Glutamatergic neuron (in vitro differentiated cells): ENCODE measurements at regions not wholly inside any gene's neighbourhood (a gene's known extent, or its start where the extent isn't known, plus 50 kb on each side); places are given as distances from the start of the nearest gene placed in this dataset.

ENCODE experiments used
- DNase-seq: peaks from one replicate; pipeline ENCODE4 v3.0.0; 2022
- H3K27ac Mint-ChIP-seq: one replicate; pipeline ENCODE4 v1.8.0; 2020; ENCODE audit warnings: mild to moderate bottlenecking, mixed read lengths, inconsistent platforms; ENCODE audit not compliant: unreplicated experiment
- H3K27me3 Mint-ChIP-seq: one replicate; pipeline ENCODE4 v1.8.0; 2020; ENCODE audit warnings: mild to moderate bottlenecking, moderate library complexity, mixed read lengths, inconsistent platforms; ENCODE audit not compliant: unreplicated experiment
- H3K36me3 Mint-ChIP-seq: one replicate; pipeline ENCODE4 v1.8.0; 2020; ENCODE audit warnings: mild to moderate bottlenecking, mixed read lengths, inconsistent platforms; ENCODE audit not compliant: unreplicated experiment
- H3K4me1 Mint-ChIP-seq: one replicate; pipeline ENCODE4 v1.8.0; 2020; ENCODE audit warnings: mild to moderate bottlenecking, low read depth, mixed read lengths, inconsistent platforms; ENCODE audit not compliant: unreplicated experiment
- H3K4me3 Mint-ChIP-seq: one replicate; pipeline ENCODE4 v1.8.0; 2020; ENCODE audit warnings: mild to moderate bottlenecking, mixed read lengths, inconsistent platforms; ENCODE audit not compliant: unreplicated experiment
- H3K9me3 Mint-ChIP-seq: one replicate; pipeline ENCODE4 v1.8.0; 2020; ENCODE audit warnings: mild to moderate bottlenecking, moderate library complexity, mixed read lengths, inconsistent platforms; ENCODE audit not compliant: unreplicated experiment
- TF ChIP-seq, protein P1 (sequence below): fragments of 200-600 bp; sonication (generic); IDR thresholded peaks from one replicate; pipeline ENCODE4 v1.5.0; 2021; ENCODE audit not compliant: partially characterized antibody, unreplicated experiment

DNA sequence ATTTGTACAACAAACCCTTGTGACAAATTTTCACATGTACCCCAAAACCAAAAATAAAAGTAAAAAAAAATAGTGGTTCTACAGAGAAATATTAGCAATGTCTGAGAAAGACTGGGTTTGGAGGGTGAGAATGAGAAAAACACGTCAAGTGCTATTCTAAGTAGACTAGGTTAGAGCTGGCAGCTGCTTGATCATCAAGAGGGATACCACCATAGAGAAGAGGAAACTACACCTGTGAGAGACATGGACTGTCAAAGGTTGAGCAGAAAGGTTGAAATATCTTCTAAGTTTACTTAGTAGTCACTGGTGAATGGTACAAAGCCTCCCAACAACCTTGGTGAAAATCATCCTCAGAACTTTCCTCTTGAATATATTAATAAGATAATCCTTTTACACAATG is 126.9 kb upstream of the ITGA4 start:
- Mint-ChIP-seq H3K9me3 (peaks cover 3% of the 10 kb centered on the region), H3K27me3 (no peaks in the 10 kb centered on the region), H3K36me3 (peaks cover 4% of the 10 kb centered on the region), H3K4me3 (no peak overlapping the region), H3K27ac (no peak overlapping the region), H3K4me1 (no peaks in the 10 kb centered on the region)
- TF ChIP-seq, protein P1, sequence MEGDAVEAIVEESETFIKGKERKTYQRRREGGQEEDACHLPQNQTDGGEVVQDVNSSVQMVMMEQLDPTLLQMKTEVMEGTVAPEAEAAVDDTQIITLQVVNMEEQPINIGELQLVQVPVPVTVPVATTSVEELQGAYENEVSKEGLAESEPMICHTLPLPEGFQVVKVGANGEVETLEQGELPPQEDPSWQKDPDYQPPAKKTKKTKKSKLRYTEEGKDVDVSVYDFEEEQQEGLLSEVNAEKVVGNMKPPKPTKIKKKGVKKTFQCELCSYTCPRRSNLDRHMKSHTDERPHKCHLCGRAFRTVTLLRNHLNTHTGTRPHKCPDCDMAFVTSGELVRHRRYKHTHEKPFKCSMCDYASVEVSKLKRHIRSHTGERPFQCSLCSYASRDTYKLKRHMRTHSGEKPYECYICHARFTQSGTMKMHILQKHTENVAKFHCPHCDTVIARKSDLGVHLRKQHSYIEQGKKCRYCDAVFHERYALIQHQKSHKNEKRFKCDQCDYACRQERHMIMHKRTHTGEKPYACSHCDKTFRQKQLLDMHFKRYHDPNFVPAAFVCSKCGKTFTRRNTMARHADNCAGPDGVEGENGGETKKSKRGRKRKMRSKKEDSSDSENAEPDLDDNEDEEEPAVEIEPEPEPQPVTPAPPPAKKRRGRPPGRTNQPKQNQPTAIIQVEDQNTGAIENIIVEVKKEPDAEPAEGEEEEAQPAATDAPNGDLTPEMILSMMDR = no peak
- DNase-seq = no peak

DNA sequence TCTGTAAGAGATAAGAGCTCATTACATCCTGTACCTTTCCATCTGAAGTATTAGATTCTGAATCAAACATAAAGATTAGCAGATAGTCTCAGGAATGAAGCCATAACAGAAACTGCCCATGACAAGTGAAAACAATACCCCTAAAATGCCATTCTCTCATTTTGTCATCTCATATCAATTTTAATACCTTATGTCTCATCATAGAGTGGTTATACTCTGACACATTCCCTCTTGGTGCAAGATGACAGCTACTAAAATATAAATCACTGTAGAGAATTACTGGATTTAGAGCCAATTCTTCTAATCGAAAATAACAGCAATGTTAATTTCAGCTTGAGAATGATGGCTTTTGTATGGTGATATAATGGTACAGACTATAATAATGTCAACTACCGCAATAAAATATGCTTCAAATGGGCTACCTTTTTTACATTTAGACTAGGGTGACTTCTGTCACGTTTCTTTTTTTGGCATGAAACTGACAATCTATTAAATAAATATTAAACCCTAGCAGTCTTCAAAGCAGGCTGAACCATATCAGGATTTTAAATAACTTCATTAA is 125.1 kb upstream of the ITGA4 start:
- no peaks in the 10 kb centered on the region for H3K4me1 Mint-ChIP-seq
- H3K36me3 Mint-ChIP-seq = peaks cover 4% of the 10 kb centered on the region
- TF ChIP-seq, protein P1 = no peak
- no peak overlapping the region for H3K27ac Mint-ChIP-seq
- no peaks in the 10 kb centered on the region for H3K27me3 Mint-ChIP-seq
- DNase-seq = no peak
- H3K9me3 Mint-ChIP-seq = peaks cover 3% of the 10 kb centered on the region
- no peak overlapping the region for H3K4me3 Mint-ChIP-seq

DNA sequence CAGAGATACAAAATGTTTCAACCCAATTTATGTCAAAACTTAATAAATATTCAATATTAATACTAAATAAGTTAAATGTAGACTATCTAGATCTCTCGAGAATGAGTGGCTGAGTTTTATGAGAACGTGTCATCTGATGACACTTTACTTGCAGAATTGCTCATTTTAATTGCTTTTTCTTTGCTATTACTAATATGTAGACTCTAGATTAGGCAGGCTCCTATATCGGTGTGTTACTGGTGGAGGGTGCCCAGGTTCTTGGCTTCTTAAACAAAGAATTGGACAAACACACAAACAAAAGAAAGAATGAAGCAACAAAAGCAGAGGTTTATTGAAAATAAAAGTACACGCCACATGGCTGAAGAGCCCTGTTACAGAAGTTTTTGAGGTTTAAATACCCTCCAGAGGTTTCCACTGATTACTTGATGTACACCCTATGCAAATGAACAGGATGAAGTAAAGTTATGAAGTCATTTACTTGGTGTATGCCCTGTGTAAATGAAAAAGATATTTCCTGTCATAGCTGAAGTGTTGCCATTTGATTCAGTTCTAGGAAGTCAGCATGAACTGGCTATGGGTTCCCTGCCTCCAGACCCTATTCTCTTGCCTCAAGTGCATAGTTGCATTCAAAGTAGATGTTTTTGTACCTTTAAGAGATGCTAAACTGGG is 122.9 kb upstream of the ITGA4 start:
- DNase-seq = no peak
- H3K36me3 Mint-ChIP-seq = peaks cover 2% of the 10 kb centered on the region
- no peak overlapping the region for H3K4me3 Mint-ChIP-seq
- H3K4me1 Mint-ChIP-seq = no peaks in the 10 kb centered on the region
- TF ChIP-seq, protein P1 = no peak
- no peaks in the 10 kb centered on the region for H3K27me3 Mint-ChIP-seq
- H3K9me3 Mint-ChIP-seq = peaks cover under 1% of the 10 kb centered on the region
- H3K27ac Mint-ChIP-seq = no peak overlapping the region

DNA sequence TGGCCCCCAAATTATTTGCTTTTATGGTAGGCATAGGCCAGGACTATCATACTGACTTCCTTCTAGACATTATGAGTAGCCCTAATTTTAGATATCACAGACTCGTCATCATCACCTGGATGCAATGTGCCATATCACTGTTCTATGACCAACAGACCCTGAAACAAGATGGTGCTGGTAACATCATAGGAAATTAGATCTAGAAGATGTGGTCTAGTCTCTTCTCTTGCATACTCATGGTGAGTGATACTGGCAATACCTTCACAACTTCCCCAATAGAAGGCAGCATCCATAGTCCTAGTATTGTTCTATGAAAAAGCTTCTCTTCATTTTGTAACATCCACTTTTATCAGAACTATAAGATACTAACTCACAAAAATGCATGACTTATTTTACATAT is 116.3 kb upstream of the ITGA4 start:
- no peaks in the 10 kb centered on the region for H3K36me3 Mint-ChIP-seq
- no peaks in the 10 kb centered on the region for H3K9me3 Mint-ChIP-seq
- no peak for DNase-seq
- no peak overlapping the region for H3K4me3 Mint-ChIP-seq
- H3K4me1 Mint-ChIP-seq = no peaks in the 10 kb centered on the region
- no peaks in the 10 kb centered on the region for H3K27me3 Mint-ChIP-seq
- no peak overlapping the region for H3K27ac Mint-ChIP-seq
- TF ChIP-seq, protein P1 = no peak

DNA sequence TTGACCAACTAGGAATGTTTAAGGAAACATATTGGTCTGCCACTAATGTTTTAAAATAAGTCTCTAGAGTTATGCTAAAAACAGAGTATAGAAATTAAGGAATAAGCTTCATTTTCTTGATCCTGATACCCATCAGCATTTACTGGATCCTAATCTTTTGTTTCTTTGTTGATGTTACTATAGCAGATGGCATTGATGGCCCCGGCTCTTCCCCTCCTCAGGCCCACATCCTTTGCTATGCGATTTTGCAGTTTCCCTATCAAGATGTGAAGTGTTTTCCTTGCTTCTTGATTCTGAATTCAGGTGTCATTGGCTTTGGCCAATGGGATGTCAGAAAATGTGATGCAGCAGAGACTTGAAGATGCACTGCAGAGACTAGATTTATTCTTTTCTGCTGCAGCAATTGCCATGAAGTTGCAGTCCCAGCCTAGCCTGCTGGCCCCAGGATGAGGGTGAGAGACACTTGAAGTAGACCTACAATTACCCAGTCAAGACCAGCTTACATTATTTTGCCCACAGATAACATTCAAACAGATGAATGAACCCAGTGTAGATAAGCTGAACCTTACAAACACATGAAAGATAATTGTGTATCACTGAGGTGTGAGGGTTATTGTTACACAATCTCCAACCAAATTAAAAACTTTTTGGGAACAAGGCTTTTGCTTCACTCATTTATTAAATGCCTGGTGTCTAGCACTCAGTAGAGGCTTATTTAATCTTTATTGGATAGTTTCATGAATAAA is 115.2 kb upstream of the ITGA4 start:
- DNase-seq = no peak
- no peak overlapping the region for H3K4me3 Mint-ChIP-seq
- TF ChIP-seq, protein P1 = no peak
- no peaks in the 10 kb centered on the region for H3K36me3 Mint-ChIP-seq
- H3K4me1 Mint-ChIP-seq = no peaks in the 10 kb centered on the region
- H3K9me3 Mint-ChIP-seq = no peaks in the 10 kb centered on the region
- no peak overlapping the region for H3K27ac Mint-ChIP-seq
- H3K27me3 Mint-ChIP-seq = no peaks in the 10 kb centered on the region
